Hematopoietic multipotent progenitor cell treated with erythropoietin and hydrocortisone succinate and interleukin-3 and kit ligand, for 8 days (in vitro differentiated cells): ENCODE measurements at regions not wholly inside any gene's neighbourhood (a gene's known extent, or its start where the extent isn't known, plus 50 kb on each side); places are given as distances from the start of the nearest gene placed in this dataset.
A peak's percentile ranks its signal among the peaks of the same experiment; 100 is the strongest.

Source experiments
- DNase-seq: peaks from one replicate; pipeline ENCODE4 v3.0.0-alpha.2; 2015

DNA sequence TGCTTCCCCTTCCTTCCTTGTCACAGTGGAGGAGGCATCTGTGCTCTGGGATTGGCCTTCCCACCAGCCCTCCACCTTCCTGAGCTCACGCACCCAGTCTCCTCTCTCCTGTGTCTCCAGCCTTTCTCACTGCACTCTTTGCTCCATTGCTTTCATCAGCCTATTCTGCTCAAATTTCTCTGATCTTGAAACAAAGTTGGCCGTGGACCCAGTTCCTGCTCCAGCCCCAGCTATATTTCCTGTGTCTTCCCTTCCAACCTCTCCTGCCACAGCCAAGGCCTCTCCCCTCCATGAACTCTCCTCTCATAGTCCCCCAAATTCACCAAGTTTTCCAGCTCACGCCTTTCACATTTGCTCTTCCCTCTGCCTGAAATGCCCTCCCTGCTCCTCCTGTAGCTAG, 226.6 kb upstream of the AGAP1 start:
- DNase-seq, result no peak

DNA sequence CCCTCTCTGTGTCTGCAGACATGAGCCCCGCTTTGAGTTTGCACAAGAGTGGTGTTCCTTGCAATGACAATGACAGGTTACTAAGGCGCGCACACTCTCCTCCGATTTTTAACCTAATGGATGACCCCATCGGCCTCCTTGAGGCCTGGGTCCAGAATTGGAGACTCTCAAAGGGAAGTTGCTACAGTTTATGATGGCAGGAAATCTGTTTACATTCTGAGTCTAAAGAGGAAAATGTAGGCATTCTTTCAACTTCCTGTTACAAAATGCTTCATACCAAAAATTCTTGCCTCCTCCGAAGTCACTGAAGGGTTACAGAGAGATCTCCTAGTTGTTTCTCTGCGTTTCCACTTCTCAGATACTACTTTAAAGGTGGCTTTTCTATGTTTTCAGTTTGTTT, 225.3 kb upstream of the AGAP1 start:
- DNase-seq, result no peak

DNA sequence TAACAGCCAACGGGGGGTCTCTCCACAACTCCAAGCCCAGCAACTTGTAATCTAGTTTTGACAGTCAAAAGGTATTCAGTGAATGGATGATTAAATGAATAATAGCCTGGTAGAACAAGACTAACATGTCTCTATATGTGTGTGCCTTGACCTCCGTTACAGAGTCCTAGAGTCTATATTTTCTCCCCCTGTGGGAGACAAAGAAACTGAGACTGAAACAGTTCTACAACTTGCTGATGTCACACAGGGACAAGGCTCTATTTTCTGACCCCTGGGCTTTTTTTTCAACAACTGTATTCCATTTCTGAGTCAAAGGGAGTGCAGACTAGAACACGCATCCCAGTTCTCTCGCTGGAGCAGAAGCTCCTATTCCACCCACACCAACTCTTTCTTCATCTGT, 223.6 kb upstream of the AGAP1 start:
- DNase-seq, result no peak

DNA sequence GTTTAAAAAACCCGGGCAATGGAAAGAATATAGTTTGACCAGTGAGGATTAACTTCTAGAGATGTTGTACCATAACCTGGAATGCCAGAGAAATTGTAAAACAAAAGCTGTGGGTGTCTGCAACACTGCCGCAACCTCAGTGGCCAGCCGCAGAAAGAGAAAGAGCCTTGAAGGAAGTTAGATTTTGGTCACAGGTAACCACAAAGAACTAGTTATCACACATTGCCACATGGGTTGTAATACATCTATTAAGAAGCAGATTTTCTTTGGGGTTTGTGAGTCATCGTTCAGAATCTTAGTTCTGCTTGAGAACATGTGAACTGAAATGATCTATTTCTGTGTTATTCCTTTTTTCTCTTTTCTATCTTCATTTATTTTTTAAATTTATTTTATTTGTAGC, 222.9 kb upstream of the AGAP1 start:
- DNase-seq, result peak; percentile 41

DNA sequence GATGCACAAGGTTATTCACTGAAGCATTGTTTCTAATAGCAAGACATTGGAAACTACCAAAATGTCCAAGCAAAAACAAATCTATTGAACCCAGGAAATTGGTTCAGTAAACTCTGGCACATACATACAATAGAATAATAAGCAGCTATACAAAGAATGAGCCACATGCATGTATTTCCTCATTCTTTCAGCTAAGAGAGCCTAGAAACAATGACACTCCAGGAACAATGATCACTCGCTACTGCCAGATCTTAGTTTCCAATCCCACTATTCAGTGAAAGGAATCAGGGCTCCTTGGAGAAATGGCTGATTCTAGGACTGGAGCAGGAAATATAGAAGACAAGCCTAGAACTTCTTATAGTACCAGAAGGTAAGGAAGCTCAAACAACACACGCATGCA, 221.9 kb upstream of the AGAP1 start:
- DNase-seq, result no peak

DNA sequence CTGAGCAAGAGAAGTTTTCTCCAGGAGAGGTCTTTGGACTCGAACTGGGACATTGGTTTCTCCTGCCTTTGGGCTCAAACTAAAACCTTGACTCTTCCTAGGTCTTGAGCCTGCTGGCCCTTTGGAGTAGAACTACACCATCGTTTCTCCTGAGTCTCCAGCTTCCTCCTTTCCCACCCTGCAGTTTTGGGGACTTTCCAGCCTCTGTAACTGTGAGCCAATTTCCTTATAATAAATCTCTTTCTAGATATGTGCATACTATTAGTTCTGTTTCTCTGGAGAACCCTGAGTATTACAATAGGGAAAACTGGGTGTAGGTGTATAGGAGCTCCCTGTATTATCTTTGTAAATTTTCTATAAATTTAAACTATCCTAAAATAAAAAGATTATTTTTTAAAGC, 219.8 kb upstream of the AGAP1 start:
- DNase-seq, result no peak

DNA sequence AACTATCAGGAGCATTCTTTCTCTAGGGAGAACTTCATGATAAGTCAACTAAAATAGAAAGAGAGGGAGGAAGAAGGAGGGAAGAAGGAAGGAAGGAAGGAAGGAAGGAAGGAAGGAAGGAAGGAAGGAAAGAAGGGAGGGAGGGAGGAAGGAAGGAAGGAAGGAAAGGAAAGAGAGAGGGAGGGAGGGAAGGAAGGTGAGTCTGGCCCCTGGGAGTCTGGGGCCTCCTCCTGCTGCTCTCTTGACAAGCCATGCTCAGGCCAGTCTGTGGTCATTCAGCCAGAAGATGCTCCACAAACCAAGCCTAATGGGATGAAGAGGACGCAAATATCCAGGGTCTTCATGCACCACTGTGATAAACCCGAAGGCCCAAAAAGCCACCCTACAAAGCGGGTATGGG, 216.4 kb upstream of the AGAP1 start:
- no peak for DNase-seq

DNA sequence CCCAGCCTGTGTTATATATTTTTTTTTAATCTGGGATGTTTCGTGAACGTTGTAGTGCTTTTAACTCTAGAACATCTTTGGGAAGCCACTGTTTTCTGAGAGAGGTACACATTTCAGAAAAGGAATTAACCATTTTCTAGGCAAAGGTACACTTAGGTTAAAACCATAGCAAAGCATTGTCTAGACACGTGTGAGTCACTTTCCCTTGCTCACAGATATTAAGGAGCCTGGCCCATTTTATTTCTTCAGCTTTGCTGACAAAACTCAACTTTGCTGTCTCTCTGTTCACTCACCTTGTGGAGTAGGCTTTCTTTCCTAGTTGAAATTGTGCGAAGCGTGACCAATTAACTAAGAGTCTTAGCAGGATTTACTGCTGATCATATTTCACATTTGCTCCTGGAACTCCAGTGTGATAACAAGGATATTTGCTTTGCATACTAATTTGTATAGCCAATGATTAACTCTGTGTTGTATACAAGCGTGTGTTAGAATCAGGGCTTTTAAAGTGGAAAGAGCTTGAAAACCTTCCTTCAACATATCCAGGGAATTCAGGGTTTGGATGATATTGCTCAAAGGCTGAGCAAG, 215.0 kb upstream of the AGAP1 start:
- no peak for DNase-seq

DNA sequence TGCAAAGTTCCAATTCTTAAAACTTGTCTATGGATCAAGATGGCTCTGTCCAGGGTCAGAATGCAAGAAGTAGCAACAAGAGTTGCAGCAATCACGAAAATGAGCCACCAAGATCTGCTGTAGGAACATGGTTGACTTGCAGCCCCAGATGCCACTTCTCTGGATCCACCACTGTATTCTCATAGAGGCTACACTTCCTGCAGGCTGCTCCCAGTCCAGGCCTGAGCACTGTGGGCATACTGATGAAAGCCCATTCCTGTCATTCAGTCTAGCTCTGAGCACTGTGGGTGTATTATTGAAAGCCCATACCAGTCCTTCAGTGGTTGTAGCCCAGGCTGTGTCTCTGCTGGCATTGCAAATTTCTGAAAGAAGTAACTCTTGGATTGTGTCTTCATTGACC, 213.9 kb upstream of the AGAP1 start:
- DNase-seq, result no peak

DNA sequence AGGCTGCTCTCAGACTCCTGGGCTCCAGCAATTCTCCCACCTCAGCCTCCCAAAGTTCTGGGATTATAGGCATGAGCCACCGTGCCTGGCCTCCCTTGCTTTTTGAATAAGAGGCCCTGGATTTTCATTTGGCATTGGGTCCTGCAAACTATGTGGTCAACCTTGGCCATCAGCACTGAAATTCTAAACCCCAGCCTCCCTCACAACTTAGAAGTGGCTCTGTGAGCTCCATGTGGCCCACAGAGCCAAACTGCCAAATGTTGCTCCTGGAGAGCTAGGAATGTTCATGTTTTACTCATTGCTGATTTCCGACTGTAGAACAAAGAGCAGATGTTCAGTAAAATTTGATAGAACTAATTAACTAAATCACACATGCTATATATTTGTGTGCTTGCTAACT, 210.6 kb upstream of the AGAP1 start:
- DNase-seq, result no peak

DNA sequence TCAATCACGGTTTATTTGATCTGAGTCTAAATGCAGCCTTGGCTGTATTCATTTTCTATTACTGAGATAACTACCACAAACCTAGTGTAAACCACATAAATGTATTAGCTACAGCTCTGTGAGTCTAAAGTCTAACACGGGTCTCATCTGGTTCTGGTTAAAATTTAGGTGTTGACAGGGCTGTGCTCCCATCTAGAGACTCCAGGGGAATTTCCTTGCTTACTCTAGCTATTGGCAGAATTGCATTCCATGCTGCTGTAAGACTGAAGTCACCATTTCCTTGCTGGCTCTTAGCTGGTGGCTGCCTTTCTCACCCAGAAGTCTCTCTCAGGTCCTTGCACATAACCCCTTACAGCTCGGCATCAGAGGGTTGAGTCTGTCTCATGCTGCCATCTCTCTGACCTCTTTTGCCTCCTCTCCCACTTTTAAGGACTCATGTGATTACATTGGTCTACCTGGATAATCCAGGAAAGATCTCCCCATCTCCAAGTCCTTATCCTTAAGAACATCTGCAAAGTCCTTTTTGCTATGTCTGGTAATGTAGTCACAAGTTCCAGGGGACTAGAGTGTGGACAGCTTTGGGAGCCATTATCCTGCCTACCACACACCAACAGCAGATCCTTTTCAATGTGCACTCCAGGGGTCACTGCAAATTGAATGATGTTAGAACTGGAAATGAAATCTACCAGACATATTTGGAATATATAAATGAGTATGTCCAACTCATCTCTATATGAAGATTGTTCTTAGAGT, 207.0 kb upstream of the AGAP1 start:
- no peak for DNase-seq

DNA sequence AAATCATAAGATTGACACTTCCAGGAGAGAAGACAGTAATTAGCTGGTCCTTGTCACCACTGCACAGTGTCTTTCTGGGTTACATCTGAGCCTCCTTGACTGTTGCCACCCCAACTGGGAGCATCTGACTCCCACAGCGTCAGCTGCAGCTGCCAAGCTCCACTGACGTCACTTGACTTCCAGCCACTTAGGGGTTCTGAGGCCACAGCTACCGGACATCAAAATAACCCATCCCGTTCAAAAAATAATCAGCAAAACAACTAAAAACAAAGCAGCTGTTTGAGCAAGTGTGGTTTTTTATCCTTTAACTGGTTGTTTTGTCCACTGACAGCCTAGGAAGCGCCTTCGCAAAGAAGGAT, 206.5 kb upstream of the AGAP1 start:
- no peak for DNase-seq

DNA sequence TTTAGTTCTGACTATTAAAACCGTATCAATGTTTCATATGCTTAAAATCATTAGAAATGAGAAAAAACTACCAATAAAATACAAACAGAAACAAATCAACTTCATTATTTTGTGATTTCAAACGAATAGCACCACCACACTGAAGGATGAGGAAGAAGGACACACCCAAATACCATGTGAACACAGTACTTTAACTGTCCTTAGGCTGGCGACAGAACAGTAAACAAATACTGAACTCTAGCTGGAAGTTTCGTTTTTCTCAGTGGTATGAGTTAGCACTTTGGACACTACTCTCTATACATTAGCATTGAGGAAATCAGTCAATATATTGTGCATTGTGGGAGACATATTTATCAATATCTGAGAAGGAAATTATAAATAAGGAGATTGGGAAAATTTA, 202.4 kb upstream of the AGAP1 start:
- DNase-seq, result no peak

DNA sequence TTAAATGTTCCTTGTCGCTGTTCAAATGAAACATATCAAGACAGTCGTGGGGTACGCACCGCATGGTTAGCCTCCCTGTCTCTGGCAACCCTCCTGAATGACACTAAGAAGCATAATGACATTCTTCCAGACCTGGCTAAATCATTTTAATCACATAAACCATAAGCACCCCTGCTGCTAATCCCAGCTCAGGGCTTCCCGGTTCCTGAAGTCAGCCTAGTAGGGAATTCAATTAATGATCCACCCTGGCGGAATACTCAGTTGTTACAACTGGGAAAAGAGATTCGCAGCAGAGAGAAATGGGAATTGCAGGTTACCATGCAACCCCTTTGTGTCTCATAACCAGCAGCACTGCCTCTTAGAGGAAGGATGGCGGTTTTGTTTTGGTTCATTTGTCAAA, 200.8 kb upstream of the AGAP1 start:
- no peak for DNase-seq

DNA sequence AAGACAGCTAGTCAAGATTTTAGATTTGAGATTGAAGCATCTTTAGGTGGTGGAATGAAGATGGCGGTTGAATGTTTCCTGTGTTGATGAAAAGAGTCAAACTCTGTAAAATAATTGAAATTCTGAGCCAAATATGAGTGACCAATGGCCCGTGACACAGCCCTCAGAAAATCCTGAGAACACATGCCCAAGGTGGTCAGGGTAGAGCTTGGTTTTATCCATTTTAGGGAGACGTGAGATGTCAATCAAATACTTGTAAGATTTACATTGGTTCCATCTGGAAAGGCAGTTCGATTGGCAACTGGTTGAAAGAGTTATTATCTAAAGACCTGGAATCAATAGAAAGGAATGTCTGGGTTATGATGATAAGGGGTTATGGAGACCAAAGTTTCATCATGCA, 198.0 kb upstream of the AGAP1 start:
- no peak for DNase-seq

DNA sequence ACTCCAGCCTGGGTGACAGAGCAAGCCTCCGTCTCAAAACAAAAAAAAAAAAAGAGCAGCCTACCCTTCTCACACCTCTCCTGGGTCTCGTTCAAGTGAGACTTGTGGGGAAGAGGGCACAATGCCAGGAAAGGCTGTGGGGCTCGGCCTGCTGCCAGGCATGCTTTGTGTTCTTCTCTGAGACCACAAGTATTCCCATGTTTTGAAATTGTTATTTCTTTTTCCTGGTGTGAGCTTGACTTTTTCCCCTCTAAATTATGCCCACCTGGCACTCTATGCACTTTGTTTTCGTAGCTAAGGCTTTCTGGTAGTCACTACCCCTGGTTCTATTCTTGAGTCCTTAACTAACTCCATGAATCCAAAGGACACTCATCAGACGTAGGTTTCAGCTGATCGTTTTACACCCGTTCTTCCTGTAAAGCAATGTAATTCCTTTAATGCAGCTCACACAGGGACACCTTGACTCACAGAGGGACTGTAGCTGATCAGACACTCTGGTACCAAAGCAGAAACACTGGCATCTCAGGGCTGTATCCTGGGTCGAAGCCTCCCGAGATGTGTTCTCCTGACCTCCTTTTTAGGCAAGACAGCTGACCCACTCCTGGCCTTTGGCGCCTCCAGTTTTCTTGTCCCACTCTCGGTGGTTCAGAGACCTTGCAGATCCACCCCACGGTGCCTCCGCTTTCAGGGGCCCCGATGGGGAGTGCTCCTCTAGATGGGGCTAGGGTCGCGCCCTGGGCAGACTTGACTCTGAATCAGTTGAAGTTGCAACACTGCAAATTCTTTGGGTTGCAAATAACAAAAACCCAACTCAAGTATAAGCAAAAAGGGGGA, 193.3 kb upstream of the AGAP1 start:
- no peak for DNase-seq

DNA sequence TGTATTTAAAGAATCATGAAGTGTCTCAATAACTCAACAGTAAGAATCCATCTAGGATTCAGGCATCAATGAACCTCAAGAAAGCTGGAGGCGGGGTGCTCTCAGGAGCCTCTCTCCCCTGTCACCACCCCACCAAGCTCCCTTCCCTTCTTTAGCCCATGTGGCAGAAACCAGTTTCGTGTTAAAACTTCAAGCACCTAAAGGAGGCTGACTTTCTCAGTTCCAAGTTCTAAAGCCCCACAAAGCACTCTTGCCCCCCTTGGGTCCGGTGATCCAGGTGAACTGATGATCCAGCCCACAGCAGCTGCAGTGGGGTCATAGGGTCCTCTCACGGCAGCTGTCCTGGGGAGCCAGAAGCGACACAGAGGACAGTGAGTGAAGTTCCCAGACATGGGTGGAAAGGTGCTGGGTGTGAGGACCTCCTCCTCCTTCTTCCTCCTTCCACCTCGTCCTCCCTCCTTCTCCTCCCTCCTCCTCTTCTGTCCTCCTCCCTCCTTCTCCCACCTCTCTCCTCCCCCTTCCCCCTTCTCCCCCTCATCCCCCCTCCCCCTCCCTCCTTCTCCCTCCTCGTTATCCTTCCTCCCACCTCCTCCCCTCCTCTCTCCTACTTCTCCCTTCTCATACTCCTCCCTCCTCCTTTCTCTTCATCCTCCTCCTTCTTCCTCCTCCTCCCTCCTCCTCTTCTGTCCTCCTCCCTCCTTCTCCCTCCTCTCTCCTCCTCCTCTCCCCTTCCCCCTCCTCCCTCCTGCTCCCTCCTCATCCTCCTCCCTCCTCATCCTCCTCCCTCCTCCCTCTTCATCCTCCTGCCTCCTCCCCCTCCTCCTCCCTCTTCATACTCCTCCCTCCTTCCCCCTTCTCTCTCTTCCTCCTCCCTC, 192.4 kb upstream of the AGAP1 start:
- DNase-seq, result no peak

DNA sequence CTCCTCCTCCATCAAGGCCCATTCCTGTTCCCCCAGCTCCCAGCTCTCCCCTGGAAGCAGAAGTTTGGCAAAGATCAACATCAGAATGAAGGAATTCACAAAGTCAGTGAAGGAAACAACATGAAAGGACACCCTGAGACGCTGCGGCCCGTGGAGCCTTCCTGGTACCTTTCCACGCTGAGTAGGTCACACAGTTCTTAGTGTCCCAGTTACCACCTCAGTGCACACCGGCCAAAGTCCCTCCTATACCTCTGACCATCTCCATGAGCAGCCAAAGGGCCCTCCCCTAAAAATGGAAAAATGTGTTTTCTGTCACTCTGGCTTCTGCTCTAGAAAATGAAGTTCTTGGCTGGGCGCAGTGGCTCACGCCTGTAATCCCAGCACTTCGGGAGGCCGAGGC, 191.6 kb upstream of the AGAP1 start:
- no peak for DNase-seq

DNA sequence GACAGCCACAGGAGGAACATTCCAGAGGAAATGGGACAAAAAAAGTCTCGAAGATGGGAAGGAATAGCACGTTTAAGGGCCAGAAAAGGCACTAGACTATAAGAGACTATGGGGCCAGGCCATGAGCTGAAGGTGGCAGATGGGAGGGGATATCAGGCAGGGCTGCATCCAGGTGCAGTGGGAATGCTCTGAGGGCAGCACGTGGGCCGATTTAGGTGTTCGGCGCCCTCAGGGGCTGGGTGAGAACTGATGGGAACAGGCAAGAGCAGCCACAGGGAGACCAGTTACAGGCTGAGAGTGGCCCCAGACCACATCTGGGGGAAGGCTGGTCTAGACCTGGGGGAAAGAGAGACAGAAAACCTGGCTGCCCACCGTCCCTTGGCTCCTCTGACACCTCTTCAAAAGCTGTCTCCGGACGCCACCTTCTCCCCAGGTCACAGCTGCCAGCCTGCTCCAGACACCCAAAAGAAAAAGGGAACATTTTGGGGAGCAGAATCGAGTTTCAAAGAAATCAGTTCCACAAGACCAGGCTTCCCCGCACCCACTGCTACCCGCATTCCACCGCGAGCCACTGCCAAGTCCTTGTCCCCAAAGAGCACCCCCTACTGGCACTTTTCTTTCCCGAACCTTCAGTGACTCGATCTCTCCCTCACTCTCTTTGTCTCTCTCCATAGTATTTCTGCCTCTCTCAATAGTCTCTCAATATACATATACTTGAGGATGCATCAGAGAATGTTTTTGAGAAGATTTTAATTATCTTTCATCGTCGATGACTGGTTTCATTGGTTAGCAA, 190.1 kb upstream of the AGAP1 start:
- DNase-seq, result no peak

DNA sequence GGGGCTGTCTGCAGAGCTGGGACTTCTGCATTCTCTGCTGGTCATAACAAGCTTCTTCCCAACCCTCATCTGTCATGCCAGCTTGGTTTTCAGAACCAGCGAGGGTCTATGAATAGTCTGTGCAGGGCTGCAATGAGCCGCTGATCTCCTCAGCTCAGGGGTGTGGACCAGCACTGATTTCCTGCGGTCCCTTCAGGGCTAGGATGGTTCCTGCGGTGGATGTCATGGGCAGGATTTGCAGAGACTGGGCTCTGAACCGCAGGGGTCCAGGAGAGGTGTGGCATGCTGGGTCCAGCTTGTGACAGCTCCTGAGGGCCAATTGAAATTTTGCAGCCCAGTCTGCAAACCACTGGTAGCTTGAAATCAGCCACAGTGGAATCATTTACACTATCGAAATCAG, 188.2 kb upstream of the AGAP1 start:
- no peak for DNase-seq

DNA sequence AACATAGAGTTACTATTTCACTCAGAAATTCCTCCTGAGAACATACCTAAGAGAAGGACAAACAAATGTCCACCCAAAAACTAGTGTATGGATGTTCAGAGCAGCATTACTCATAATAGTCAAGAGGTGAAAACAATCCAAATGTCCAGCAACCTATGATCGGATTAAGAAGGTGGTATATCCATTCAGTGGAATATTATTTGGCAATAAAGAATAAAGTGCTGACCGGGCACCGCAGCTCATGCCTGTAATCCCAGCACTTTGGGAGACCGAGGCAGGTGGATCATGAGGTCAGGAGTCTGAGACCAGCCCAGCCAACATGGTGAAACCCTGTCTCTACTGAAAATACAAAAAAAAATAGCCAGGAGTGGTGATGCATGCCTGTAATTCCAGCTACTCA, 182.8 kb upstream of the AGAP1 start:
- DNase-seq, result no peak

DNA sequence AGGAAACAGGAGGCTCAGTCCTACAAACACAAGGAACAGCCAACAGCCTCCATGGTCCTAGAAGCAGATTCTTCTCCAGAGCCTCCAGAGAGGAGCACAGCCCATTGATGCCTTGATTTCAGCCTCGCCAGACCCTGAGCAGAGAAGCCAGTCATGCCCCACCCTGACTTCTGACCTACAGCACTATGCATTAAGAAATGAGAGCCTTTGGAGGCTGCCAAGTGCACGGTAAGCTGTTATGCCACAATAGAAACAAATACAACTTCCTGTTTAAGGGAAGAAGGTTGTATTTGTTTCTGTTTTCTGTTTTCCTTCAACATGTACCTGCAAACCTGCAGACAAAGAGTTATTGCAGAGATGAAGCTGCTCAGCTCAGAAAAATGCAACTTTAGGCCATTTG, 181.3 kb upstream of the AGAP1 start:
- no peak for DNase-seq
